ENCODE measurements at regions not wholly inside any gene's neighbourhood (a gene's known extent, or its start where the extent isn't known, plus 50 kb on each side); places are given as distances from the start of the nearest gene placed in this dataset.
"Not testable (repeated sequence)": the region's sequence is repeated elsewhere in the genome, so short reads cannot be mapped to it uniquely, and the experiment has no call there.

- H3K27me3 ChIP-seq (ENCODE audit: control insufficient read depth in 1 of 2, insufficient read depth in 2 of 2, low read length in 1 of 2); H3K27ac ChIP-seq (ENCODE audit: low read depth in 1 of 2, low read length in 2 of 2); ATAC-seq (ENCODE audit: low FRiP score); H3K4me1 ChIP-seq (ENCODE audit: control insufficient read depth in 1 of 2, insufficient read depth in 2 of 2, low read length in 2 of 2); H3K9me3 ChIP-seq (ENCODE audit: control insufficient read depth, low read length); H3K36me3 ChIP-seq (ENCODE audit: control insufficient read depth in 1 of 2, insufficient read depth in 2 of 2, low read length in 1 of 2); intact Hi-C loops (cut with DNase I); H3K4me3 ChIP-seq (ENCODE audit: low read length in 2 of 2): not testable (repeated sequence)
- 72 to 76% methylated on average over 14 to 17 of the region's 17 CpGs for WGBS, 2 donors
- peak in 1 of 2 donors; percentile 66 for DNase-seq
Observed at GRCh38 chr21:10125616-10126015, 395.8 kb upstream of the TPTE start.

- H3K27ac ChIP-seq (ENCODE audit: low read depth in 1 of 2, low read length in 2 of 2); H3K36me3 ChIP-seq (ENCODE audit: control insufficient read depth in 1 of 2, insufficient read depth in 2 of 2, low read length in 1 of 2); H3K9me3 ChIP-seq (ENCODE audit: control insufficient read depth, low read length); intact Hi-C loops (cut with DNase I); H3K27me3 ChIP-seq (ENCODE audit: control insufficient read depth in 1 of 2, insufficient read depth in 2 of 2, low read length in 1 of 2); H3K4me1 ChIP-seq (ENCODE audit: control insufficient read depth in 1 of 2, insufficient read depth in 2 of 2, low read length in 2 of 2); ATAC-seq (ENCODE audit: low FRiP score); H3K4me3 ChIP-seq (ENCODE audit: low read length in 2 of 2): not testable (repeated sequence)
- WGBS, 2 donors: 83 to 89% methylated on average over 1 of the region's 2 CpGs
- DNase-seq: peak in 1 of 2 donors; percentile 59
Observed at GRCh38 chr21:10134119-10134518, 387.3 kb upstream of the TPTE start.

- H3K4me1 ChIP-seq (ENCODE audit: control insufficient read depth in 1 of 2, insufficient read depth in 2 of 2, low read length in 2 of 2); H3K4me3 ChIP-seq (ENCODE audit: low read length in 2 of 2); H3K27me3 ChIP-seq (ENCODE audit: control insufficient read depth in 1 of 2, insufficient read depth in 2 of 2, low read length in 1 of 2); H3K27ac ChIP-seq (ENCODE audit: low read depth in 1 of 2, low read length in 2 of 2); intact Hi-C loops (cut with DNase I); DNase-seq; H3K36me3 ChIP-seq (ENCODE audit: control insufficient read depth in 1 of 2, insufficient read depth in 2 of 2, low read length in 1 of 2); ATAC-seq (ENCODE audit: low FRiP score); H3K9me3 ChIP-seq (ENCODE audit: control insufficient read depth, low read length): not testable (repeated sequence)
- WGBS, 2 donors: 79 to 80% methylated on average over 3 of the region's 4 CpGs
Observed at GRCh38 chr21:10135879-10136278, 385.5 kb upstream of the TPTE start.

GRCh38 chr21:10154178-10154577, 367.2 kb upstream of the TPTE start:
- ATAC-seq (ENCODE audit: low FRiP score); H3K4me1 ChIP-seq (ENCODE audit: control insufficient read depth in 1 of 2, insufficient read depth in 2 of 2, low read length in 2 of 2); H3K4me3 ChIP-seq (ENCODE audit: low read length in 2 of 2); H3K9me3 ChIP-seq (ENCODE audit: control insufficient read depth, low read length); intact Hi-C loops (cut with DNase I); H3K27ac ChIP-seq (ENCODE audit: low read depth in 1 of 2, low read length in 2 of 2); H3K27me3 ChIP-seq (ENCODE audit: control insufficient read depth in 1 of 2, insufficient read depth in 2 of 2, low read length in 1 of 2); H3K36me3 ChIP-seq (ENCODE audit: control insufficient read depth in 1 of 2, insufficient read depth in 2 of 2, low read length in 1 of 2): not testable (repeated sequence)
- WGBS, 2 donors: 51 to 68% methylated on average over 3 of the region's 3 CpGs
- peak in 1 of 2 donors; percentile 21 for DNase-seq

Measured in aorta (tissue), 5 donors.